ENCODE measurements at regions not wholly inside any gene's neighbourhood (a gene's known extent, or its start where the extent isn't known, plus 50 kb on each side); places are given as distances from the start of the nearest gene placed in this dataset.

DNA sequence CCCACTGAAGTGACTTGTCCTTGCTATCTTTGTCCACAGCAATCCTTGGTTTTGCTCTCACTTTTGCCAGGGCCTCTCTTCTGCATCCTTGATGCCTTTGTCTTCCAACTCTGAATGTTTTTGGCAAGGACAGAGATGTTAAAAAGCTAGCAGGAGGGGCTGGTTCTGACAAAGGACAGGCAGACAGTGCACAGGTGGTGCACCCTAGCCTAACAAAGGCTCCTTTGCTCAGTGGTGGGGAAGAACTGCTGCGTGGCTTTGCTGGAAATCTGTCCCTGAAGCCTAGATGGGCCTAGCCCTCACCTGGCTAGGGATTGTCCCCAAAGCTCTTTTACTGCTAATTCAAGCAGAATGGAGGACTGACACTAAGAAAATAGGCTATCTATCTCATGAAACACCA lies 233.5 kb downstream of the MAN2A1 start:
- H3K4ac ChIP-seq (ENCODE audit: low read depth, low read length) = no peak overlapping the region
- H3K79me2 ChIP-seq (ENCODE audit: insufficient read depth, low read length) = no peaks in the 10 kb centered on the region
- no peak overlapping the region for H3T11ph ChIP-seq (ENCODE audit: low read length)
- H2AFZ ChIP-seq (ENCODE audit: low read length) = no peak overlapping the region
- no peak overlapping the region for H2AK5ac ChIP-seq (ENCODE audit: insufficient read length, low read length)
- H2BK20ac ChIP-seq (ENCODE audit: low read depth, low read length, poor library complexity, severe bottlenecking) = no peak overlapping the region
- no peak overlapping the region for H3K27ac Mint-ChIP-seq
- no CpG with 5 or more reads among the region's 1 CpG for WGBS (ENCODE audit: extremely low coverage, insufficient read length, low lambda C conversion rate)
- H3K36me3 Mint-ChIP-seq (ENCODE audit: insufficient read depth in 1 of 3, low read depth in 3 of 3) = no peaks in the 10 kb centered on the region; a peak in 1 of 7 replicates
- no peak overlapping the region for H3K14ac ChIP-seq (ENCODE audit: insufficient read depth, low read length)
- peaks cover 14 to 17% of the 10 kb centered on the region in 2 experiments for H3K4me1 Mint-ChIP-seq
- H3K4me1 ChIP-seq (ENCODE audit: insufficient read depth, low read length) = no peaks in the 10 kb centered on the region
- H4K5ac ChIP-seq (ENCODE audit: insufficient read length, low read depth, low read length) = no peak overlapping the region
- TF ChIP-seq, protein P1, sequence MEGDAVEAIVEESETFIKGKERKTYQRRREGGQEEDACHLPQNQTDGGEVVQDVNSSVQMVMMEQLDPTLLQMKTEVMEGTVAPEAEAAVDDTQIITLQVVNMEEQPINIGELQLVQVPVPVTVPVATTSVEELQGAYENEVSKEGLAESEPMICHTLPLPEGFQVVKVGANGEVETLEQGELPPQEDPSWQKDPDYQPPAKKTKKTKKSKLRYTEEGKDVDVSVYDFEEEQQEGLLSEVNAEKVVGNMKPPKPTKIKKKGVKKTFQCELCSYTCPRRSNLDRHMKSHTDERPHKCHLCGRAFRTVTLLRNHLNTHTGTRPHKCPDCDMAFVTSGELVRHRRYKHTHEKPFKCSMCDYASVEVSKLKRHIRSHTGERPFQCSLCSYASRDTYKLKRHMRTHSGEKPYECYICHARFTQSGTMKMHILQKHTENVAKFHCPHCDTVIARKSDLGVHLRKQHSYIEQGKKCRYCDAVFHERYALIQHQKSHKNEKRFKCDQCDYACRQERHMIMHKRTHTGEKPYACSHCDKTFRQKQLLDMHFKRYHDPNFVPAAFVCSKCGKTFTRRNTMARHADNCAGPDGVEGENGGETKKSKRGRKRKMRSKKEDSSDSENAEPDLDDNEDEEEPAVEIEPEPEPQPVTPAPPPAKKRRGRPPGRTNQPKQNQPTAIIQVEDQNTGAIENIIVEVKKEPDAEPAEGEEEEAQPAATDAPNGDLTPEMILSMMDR (conservative IDR thresholded peaks at IDR 0.05) = no peak
- no peaks in the 10 kb centered on the region for H3K23me2 ChIP-seq (ENCODE audit: insufficient read length, low read depth, low read length, poor library complexity, severe bottlenecking)
- H3K4me2 ChIP-seq (ENCODE audit: insufficient read depth, insufficient read length, low read length) = no peak overlapping the region
- no peak overlapping the region for H3K56ac ChIP-seq (ENCODE audit: insufficient read length, low read depth, low read length)
- H3K9me3 ChIP-seq (ENCODE audit: control insufficient read depth, low read depth, low read length) = no peaks in the 10 kb centered on the region
- no peak overlapping the region for H3K9ac ChIP-seq (ENCODE audit: extremely low read depth, insufficient read length, low read length)
- no peak overlapping the region for H2BK5ac ChIP-seq (ENCODE audit: insufficient read length, low read length)
- no peak overlapping the region for H4K91ac ChIP-seq (ENCODE audit: insufficient read length, low read depth, low read length)
- H3K18ac ChIP-seq (ENCODE audit: insufficient read length, low read depth, low read length) = no peak overlapping the region
- H3K27ac ChIP-seq (ENCODE audit: insufficient read length, low read depth, low read length) = no peak overlapping the region
- no peak overlapping the region for H3K4me3 Mint-ChIP-seq
- no peaks in the 10 kb centered on the region for H3K27me3 ChIP-seq (ENCODE audit: insufficient read depth, low read length)
- no peak overlapping the region for H2BK15ac ChIP-seq (ENCODE audit: low read depth, low read length)
- H3K27me3 Mint-ChIP-seq (ENCODE audit: low read depth) = no peaks in the 10 kb centered on the region
- DNase-seq = no peak
- H2BK12ac ChIP-seq (ENCODE audit: insufficient read length, low read depth, low read length) = no peak overlapping the region
- H2BK120ac ChIP-seq (ENCODE audit: low read depth, low read length, poor library complexity, severe bottlenecking) = no peak overlapping the region
- no peaks in the 10 kb centered on the region for H3K79me1 ChIP-seq (ENCODE audit: insufficient read depth, low read depth, low read length, poor library complexity, severe bottlenecking)
- no peak overlapping the region for H4K8ac ChIP-seq (replicated peaks; ENCODE audit: insufficient read length, low read depth, low read length)
- H3K9me3 Mint-ChIP-seq = no peaks in the 10 kb centered on the region
- no peak overlapping the region for H3K23ac ChIP-seq (ENCODE audit: insufficient read length, low read depth, low read length)
- H4K20me1 ChIP-seq (ENCODE audit: control insufficient read depth, insufficient read depth, insufficient read length) = no peaks in the 10 kb centered on the region

Measured in H9 (cell line).